Posterior cingulate gyrus (tissue), 11 donors: ENCODE measurements at regions not wholly inside any gene's neighbourhood (a gene's known extent, or its start where the extent isn't known, plus 50 kb on each side); places are given as distances from the start of the nearest gene placed in this dataset.
A peak's percentile ranks its signal among the peaks of the same experiment; 100 is the strongest.

Experiments used
- DNase-seq, 10 donors: peaks; one replicate each; pipeline versions ENCODE4 v3.0.0 to v3.0.0-alpha.2; 2020 to 2021; ENCODE audit warnings: mixed read lengths in 3 of 10
- intact Hi-C: fragments of 100-400 bp; cut with DNase I; formaldehyde crosslinking; loops from one replicate; pipeline ENCODE4 v1.15.1; 2023

GRCh38 chr12:65540140-65540539 is 261.7 kb downstream of the MSRB3 start:
- DNase-seq = no peak
- intact Hi-C loops = no loop called here

DNA sequence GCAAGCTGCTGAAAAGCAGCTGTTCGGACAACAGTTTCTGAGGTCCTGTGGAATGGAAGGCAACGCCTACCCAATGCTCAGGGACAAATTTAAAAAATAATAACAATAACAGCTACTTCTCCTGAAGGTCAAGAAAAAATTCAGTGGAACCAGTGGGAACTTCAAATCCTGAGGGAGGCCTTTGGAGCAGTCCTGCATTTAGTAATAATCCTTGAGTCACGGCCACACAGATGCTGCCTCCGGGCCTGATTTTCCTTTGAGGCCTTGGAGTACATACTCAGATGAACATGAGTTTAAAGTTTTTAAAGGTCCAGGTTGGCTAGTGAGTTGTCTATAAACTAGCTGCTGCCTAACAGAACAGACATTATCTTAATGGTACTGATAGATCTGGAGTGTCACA is 268.0 kb downstream of the MSRB3 start:
- intact Hi-C loops = no loop called here
- no peak for DNase-seq

DNA sequence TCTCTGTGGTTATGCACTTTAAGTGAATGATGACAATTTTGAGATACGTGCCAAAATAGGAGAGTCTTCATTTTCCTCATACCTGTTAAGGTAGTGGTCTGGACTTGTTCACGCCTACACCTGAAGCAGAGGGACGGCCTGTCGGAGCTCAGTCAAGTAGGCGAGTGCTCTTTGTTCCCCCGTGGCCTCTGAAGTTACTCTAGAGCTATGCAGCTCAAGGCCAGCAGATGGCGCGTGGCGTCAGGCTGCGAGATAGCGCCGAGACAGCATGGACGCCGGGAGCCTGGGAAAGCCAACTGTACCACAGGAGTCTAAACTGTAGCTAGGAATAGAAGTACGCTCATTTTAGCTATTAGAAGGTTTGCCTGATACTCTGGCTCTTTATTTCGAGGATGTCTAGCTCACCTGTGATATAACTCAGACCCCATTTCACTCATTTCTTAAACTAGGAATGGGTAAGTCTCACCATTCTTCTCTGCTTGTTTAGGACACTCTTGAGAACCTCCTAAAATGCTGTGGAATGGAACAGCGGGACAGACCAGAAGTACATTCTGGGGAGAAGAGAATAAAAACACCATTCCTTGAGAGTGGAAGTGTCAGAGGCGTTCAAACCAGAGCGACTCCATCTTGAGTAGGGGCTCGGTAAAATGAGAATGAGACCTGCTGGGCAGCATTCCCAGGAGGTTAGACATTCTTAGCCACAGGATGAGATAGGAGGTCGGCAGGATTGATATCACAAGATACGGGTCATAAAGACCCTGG is 267.4 kb upstream of the HMGA2 start:
- DNase-seq = peak; percentile 32 to 95 (median 73)
- intact Hi-C loops = loop anchor here (1.0 kb wide), 1 partner anchor 530 kb away; no protein-coding TSS in a partner anchor

GRCh38 chr12:65557438-65558181 is 266.7 kb upstream of the HMGA2 start:
- intact Hi-C loops = no loop called here
- no peak for DNase-seq

GRCh38 chr12:65560286-65560685 is 264.0 kb upstream of the HMGA2 start:
- intact Hi-C loops = no loop called here

DNA sequence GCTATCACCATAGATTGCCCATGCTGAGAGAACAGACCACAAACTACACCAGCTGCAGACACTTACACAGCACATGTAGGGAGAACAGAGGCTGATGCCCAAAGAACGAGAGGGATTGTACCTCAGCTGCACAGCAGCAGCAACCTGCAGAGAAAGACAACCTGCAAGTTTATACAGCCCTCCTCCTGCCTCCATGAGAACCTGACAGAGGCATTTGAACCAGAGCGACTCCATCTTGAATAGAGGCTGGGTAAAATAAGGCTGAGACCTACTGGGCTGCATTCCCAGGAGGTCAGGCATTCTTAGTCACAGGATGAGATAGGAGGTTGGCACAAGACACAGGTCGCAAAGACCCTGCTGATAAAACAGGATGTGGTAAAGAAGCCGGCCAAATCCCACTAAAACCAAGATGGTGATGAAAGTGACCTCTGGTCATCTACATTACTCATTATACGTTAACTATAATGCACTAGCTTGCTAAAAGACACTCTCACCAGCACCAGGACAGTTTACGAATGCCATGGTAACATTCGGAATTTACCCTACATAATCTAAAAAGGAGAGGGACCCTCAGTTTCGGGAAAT is 262.4 kb upstream of the HMGA2 start:
- intact Hi-C loops = no loop called here
- no peak for DNase-seq

More at GRCh38 chr12:65560286-65560685, 264.0 kb upstream of the HMGA2 start:
- no peak for DNase-seq

GRCh38 chr12:65565601-65566560 is 258.4 kb upstream of the HMGA2 start:
- intact Hi-C loops = no loop called here

DNA sequence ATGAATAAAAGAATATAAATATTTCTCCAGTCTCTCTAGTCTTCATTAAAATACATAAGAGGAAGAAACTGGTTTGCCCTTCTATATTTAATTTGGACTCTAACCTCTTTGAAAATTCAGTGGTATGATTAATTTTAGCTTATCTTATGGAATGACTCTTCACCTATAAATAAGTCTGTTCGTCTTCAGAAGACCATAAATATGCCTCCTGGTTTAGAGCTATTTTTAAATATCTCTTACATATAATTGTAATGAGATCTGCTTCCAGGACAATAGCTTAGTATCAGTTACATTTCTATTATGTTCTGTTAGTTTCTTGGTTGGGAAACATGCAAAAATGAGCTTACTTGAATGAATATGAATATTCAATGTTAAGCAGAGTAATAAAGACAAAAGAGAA is 257.5 kb upstream of the HMGA2 start:
- no peak for DNase-seq
- intact Hi-C loops = no loop called here

More at GRCh38 chr12:65565601-65566560, 258.4 kb upstream of the HMGA2 start:
- DNase-seq = no peak

- no peak for DNase-seq
- intact Hi-C loops = no loop called here
These were observed 256.5 kb upstream of the HMGA2 start for GRCh38 chr12:65567820-65568219.

DNA sequence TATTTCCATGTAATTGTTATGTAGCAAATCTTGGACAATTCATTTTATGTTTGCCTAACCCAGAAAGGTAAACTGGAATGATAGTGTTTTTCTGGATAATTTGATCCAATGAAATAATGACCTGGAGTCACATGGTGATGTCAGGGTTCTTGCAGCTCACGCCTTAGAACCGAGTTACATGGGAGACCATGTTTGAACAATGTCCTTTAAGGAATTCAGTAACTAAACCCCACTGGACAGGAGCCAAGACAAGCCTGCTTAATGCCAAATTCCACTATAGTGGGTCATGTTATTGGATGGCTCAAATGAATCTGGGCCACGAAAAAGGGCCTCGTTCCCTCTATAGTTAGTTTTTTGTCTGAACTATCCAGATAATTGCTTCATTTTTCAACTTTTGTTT is 255.8 kb upstream of the HMGA2 start:
- intact Hi-C loops = no loop called here
- no peak for DNase-seq

DNA sequence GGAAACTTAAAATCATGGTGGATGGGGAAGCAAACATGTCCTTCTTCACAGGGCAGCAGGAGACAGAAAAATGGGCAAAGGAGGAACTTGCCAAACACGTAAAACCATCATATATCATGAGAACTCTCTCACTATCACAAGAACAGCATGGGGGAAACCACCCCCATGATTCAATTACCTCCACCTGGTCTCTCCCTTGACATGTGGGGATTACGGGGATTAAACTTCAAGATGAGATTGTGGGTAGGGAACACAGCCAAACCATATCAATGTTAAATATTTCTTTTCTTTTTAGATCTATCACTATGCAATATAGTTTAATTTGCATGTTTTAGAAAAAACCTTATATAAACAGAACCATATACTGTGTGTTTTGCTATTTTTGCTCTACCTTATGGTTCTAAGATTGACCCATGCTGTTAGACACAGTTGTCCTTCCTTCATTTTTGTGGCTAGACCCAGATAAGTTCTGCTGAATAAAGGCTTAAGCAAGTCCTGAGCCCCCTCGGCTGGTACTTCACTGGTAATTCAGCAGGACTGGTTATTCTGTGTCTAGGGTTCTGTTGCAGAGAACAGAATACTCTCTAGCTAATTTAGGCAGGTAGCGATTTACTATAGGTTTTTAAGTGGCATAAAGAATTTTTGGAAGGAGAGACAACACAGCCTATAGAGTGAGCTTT is 253.7 kb upstream of the HMGA2 start:
- intact Hi-C loops = no loop called here
- no peak for DNase-seq

DNA sequence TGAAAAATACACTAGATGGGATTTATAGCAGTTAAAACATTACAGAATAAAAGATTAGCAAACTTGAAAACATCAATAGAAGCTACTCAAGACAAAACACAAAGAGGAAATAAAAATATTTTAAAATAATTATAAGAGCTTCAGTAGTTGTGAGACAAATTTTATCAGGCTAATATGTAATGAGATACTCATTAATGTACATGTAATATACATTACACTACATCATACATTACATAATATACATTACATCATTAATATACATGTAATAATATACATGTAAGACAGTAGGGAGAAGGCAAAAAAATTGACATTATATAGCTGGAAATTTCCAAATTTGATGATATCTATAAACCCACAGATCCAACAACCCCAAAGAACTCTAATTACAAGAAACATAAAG is 249.4 kb upstream of the HMGA2 start:
- intact Hi-C loops = no loop called here
- DNase-seq = no peak

- DNase-seq = no peak
- intact Hi-C loops = no loop called here
These were observed 240.3 kb upstream of the HMGA2 start for GRCh38 chr12:65584016-65584415.

DNA sequence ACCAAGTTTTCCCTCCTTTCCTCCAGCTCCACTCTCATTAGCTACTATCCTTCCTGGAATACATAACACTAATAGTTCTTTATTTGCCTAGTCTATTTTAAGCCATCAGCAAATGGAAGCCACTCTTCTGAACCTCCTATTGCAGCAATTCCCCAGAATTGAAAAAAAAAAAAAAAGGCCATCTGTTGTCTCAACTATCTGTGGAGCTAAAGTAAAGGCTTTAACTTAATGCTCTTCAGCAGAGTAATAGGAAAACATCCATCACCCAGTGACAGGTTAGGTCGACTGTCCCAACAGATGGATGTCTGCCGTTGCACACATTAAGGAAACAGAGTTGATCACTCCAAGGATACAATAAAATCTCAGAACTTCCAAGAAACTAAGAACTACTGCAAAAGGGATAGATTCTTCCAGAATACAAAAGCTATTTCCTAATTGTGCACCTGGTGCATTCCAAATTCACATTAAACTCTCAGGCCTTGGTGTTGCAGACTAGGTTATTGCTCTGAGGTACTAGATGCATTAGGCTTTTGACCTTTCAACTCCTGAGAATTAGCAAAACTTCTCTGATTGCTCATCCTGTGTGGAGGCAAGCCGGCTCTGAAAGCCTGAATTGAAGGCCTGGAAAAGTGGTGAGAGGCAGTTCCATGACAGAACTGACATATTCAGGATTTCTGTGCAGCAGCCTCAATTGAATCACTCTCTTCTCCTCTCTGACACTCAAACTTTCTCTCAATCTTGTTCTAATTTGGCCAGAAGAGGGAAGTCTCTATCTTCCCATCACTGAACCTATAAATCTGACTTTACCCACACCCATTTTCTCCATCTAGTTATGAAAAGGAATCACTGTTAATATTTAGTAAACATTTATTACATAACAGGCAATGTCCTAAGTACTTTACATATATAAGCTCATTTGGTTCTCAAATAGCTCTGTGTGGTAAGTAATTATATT is 238.4 kb upstream of the HMGA2 start:
- no peak for DNase-seq
- intact Hi-C loops = no loop called here

GRCh38 chr12:65586796-65587195 is 237.5 kb upstream of the HMGA2 start:
- no peak for DNase-seq
- intact Hi-C loops = no loop called here

DNA sequence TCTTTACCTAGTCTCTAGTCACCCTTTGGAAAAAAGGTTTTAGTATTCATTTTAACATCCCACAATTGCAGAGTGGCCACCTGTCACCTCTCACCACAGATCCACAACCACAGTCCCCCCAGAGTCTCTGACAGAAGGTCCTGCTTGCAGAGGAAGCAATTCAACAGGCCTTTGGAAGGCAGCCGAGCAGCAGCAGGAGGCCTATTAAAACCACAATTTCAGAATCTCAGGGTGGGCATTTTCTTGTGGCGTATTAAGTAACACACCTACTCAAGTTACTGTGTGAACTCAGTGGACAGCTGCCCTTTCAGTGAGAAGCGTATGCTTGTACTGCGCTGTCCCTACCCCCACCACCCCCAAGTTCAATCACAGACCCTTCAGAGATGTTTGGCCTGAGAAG is 234.0 kb upstream of the HMGA2 start:
- intact Hi-C loops = no loop called here
- no peak for DNase-seq

- DNase-seq = no peak
- intact Hi-C loops = no loop called here
These were observed 231.9 kb upstream of the HMGA2 start for GRCh38 chr12:65592416-65592815.

DNA sequence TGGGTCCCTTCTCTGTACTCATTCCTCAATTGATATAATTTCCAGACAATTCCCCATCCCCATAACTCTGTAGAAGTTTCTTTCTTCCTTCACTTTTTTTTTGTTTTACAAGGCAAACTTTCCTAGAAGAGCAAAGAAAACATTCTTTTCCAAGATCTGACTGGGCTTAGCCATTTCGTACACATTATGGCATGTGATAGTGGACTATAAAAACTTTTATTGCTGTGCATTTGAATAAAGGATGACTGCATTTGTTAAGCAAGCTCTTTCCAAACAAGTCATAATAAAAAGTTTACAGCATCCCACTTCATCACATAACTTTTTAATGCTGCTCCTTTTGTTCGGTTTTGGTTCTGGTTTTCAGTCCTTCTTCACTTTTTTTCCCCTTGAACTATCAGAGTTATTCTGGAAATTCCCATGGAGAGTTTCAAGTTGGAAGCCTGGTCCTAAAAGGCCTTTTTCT is 231.0 kb upstream of the HMGA2 start:
- intact Hi-C loops = no loop called here
- DNase-seq = no peak

DNA sequence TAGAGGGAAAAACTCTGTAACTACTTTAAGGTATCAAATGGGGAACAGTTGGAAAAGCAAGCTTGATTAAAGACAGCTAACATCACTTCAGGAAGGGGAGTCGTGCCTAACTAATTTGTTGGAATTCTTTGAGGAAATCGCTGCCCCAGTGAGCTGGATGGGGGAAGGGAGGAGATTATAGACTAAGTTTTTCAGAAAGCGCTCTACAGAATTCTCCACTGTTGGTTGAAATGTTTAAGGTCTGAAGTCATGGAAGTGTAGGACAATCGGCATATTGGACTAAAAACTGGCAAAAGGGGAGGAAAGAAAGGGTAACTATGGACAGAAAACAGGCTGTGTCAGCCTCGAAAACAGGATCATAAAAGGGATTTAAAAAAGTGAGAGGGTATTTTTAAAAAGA is 229.9 kb upstream of the HMGA2 start:
- intact Hi-C loops = no loop called here
- DNase-seq = no peak
